Gastroesophageal sphincter (tissue), 4 donors: ENCODE measurements at regions not wholly inside any gene's neighbourhood (a gene's known extent, or its start where the extent isn't known, plus 50 kb on each side); places are given as distances from the start of the nearest gene placed in this dataset.
A peak's percentile ranks its signal among the peaks of the same experiment; 100 is the strongest.
"Not testable (repeated sequence)": the region's sequence is repeated elsewhere in the genome, so short reads cannot be mapped to it uniquely, and the experiment has no call there.

Experiments used
- ATAC-seq: fragments of 150-250 bp; one replicate; pipeline ENCODE4 v1.9.1; 2016; ENCODE audit warnings: mild to moderate bottlenecking, moderate library complexity
- H3K27ac ChIP-seq, 4 donors: fragments of 200-600 bp; sonication (generic) in 3 of 4; 1 replicate in 3 of 4; 2 replicates in 1 of 4; pipeline ENCODE4 v1.5.1; 2016 to 2019
- H3K27me3 ChIP-seq: fragments of 200-600 bp; sonication (generic); one replicate; pipeline ENCODE4 v1.5.1; 2019
- H3K36me3 ChIP-seq, 2 donors: fragments of 200-600 bp; sonication (generic); one replicate each; pipeline ENCODE4 v1.5.1; 2019; ENCODE audit warnings: control low read depth in 1 of 2
- H3K4me1 ChIP-seq, 3 donors: fragments of 200-600 bp; sonication (generic); 1 replicate in 2 of 3; 2 replicates in 1 of 3; pipeline ENCODE4 v1.5.1; 2016 to 2019; ENCODE audit warnings: control low read depth in 2 of 3
- H3K4me3 ChIP-seq, 2 donors: fragments of 200-600 bp; sonication (generic); one replicate each; pipeline ENCODE4 v1.5.1; 2019; ENCODE audit warnings: mild to moderate bottlenecking in 1 of 2, moderate library complexity in 1 of 2
- H3K9me3 ChIP-seq, 3 donors: fragments of 200-600 bp; sonication (generic); one replicate each; pipeline ENCODE4 v1.5.1; 2017 to 2019; ENCODE audit warnings: control low read depth in 2 of 3
- CTCF ChIP-seq, 4 experiments: fragments of 200-600 bp in 2 of 4; fragments of 450-650 bp in 2 of 4; sonication (generic) in 1 of 4; IDR thresholded peaks; one replicate each; pipeline ENCODE4 v1.5.1; 2017 to 2019; ENCODE audit warnings: antibody characterized with exemption in 4 of 4, mild to moderate bottlenecking in 2 of 4, moderate library complexity in 2 of 4
- EP300 ChIP-seq: sonication (generic); formaldehyde crosslinking; IDR thresholded peaks from one replicate; pipeline ENCODE4 v1.6.1; 2017; ENCODE audit warnings: antibody characterized with exemption, mild to moderate bottlenecking
- POLR2A ChIP-seq, 2 donors: fragments of 450-650 bp; IDR thresholded peaks; one replicate each; pipeline ENCODE4 v1.6.1; 2017; ENCODE audit warnings: antibody characterized with exemption in 2 of 2, mild to moderate bottlenecking in 2 of 2, moderate library complexity in 1 of 2
- POLR2AphosphoS5 ChIP-seq: sonication (generic); formaldehyde crosslinking; IDR thresholded peaks from one replicate; pipeline ENCODE4 v1.6.1; 2017; ENCODE audit warnings: antibody characterized with exemption
- WGBS, 2 donors: methylation state at CpG; one replicate each; pipeline ENCODE4 v1.1.5; 2018; ENCODE audit warnings: low coverage in 1 of 2; 5-methylcytosine and 5-hydroxymethylcytosine counted together

DNA sequence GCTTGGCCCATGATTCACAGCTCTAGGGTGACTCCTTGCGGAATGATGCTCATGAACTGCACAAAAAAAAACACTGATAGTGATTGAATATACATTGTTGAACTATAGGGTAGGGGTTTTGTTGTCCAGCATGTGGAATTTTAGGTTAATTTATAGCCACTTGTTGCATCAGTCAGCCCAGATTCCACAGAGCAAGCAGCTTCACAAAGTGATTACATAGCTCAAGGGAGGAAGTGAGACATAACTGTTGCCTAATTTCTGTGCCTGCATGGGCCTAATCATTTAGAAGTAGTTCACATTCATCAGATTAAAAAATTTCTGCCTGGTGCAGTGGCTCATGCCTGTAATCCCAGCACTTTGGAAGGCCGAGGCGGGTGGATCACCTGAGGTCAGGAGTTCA lies 142.2 kb upstream of the ZNF722 start:
- H3K9me3 ChIP-seq = peaks cover 0 to 10% (median 0%) of the 10 kb centered on the region in 3 donors
- not testable (repeated sequence) for ATAC-seq

GRCh38 chr7:63867127-63867526 lies 131.5 kb upstream of the ZNF722 start:
- Histone ChIP-seq H3K36me3 (no peaks in the 10 kb centered on the region), H3K4me1 (no peaks in the 10 kb centered on the region), H3K27ac (no peak overlapping the region), H3K27me3 (peaks cover 4% of the 10 kb centered on the region), H3K9me3 (peaks cover 0 to 48% (median 0%) of the 10 kb centered on the region in 3 donors), H3K4me3 (no peak overlapping the region)
- ATAC-seq = no peak
- TF ChIP-seq POLR2A (IDR thresholded peaks at IDR 0.05) (no peak), POLR2AphosphoS5 (no peak), EP300 (no peak), CTCF (IDR thresholded peaks at IDR 0.05) (no peak)

More for the DNA sequence above, 142.2 kb upstream of the ZNF722 start:
- not testable (repeated sequence) for H3K36me3 ChIP-seq, H3K27me3 ChIP-seq, H3K4me1 ChIP-seq, H3K27ac ChIP-seq, H3K4me3 ChIP-seq
- WGBS, 2 donors = 63 to 78% methylated on average over 1 to 3 of the region's 3 CpGs

DNA sequence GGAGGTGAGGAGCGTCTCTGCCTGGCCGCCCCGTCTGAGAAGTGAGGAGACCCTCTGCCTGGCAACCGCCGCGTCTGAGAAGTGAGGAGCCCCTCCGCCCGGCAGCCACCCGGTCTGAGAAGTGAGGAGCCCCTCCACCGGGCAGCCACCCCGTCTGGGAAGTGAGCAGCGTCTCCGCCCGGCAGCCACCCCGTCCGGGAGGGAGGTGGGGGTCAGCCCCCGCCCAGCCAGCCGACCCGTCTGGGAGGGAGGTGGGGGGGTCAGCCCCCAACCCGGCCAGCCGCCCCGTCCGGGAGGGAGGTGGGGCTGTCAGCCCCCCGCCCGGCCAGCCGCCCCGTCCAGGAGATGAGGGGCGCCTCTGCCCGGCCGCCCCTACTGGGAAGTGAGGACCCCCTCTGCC lies 124.4 kb upstream of the ZNF722 start:
- not testable (repeated sequence) for H3K27ac ChIP-seq, H3K27me3 ChIP-seq, ATAC-seq, H3K4me3 ChIP-seq, H3K4me1 ChIP-seq, H3K36me3 ChIP-seq
- peaks cover 2 to 94% (median 2%) of the 10 kb centered on the region in 3 donors for H3K9me3 ChIP-seq
- no CpG with 5 or more reads among the region's 30 CpGs for WGBS, 2 donors

- no peak overlapping the region for H3K27ac ChIP-seq
- H3K4me3 ChIP-seq = no peak overlapping the region
- no peak for TF ChIP-seq POLR2A (IDR thresholded peaks at IDR 0.05)
- no peak for TF ChIP-seq CTCF (IDR thresholded peaks at IDR 0.05)
- TF ChIP-seq POLR2AphosphoS5 = no peak
- no peak for TF ChIP-seq EP300
- ATAC-seq = no peak
- no peaks in the 10 kb centered on the region for H3K27me3 ChIP-seq
- H3K9me3 ChIP-seq = peaks cover 2 to 96% (median 2%) of the 10 kb centered on the region in 3 donors
- no peaks in the 10 kb centered on the region for H3K36me3 ChIP-seq
- H3K4me1 ChIP-seq = no peaks in the 10 kb centered on the region
- WGBS, 2 donors = 56 to 100% methylated on average over 1 of the region's 1 CpG
Observed at GRCh38 chr7:63876707-63877322, 121.8 kb upstream of the ZNF722 start.

GRCh38 chr7:63887031-63887430 lies 111.6 kb upstream of the ZNF722 start:
- Histone ChIP-seq H3K9me3 (peaks cover 0 to 93% (median 0%) of the 10 kb centered on the region in 3 donors), H3K36me3 (no peaks in the 10 kb centered on the region), H3K4me3 (no peak overlapping the region), H3K27ac (no peak overlapping the region), H3K4me1 (no peaks in the 10 kb centered on the region), H3K27me3 (peaks cover 25% of the 10 kb centered on the region)
- no peak for TF ChIP-seq CTCF (IDR thresholded peaks at IDR 0.05)
- WGBS, 2 donors = 73 to 80% methylated on average over 2 to 3 of the region's 5 CpGs
- no peak for ATAC-seq

DNA sequence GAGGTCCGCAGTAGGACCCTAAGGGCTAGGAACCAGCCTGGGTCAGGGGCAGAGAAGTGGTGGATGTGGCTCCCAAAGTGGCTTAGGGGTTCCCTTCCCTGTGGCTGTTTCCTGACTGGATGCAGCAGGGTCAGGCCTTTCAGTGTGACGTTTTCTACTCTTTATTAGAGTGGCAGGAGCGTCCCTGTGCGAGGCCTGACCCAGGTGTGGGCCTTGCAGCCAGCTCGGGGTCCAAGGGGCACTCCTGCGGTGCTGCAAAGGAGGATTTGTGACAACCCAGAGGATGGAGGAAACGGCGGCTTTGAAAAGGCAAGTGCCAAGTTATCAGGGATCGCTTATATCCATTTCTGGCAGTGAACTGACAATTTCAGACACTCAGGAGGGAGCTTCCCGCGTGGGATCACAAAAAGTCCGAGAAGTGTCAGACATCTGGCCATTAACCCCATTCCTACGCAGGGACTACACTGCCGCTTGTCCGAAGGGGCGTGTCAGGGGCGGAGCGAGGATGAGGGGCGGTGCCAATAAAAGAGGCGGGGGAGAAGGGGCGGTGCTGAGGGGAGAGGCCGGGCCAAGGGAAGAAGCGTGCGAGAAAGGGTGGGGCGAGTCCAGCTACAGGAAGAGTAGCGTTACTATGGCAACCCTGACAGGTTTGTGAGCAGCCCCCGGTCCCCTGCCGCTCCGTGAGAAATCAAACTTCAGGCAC lies 98.8 kb upstream of the ZNF722 start:
- H3K9me3 ChIP-seq = no peaks in the 10 kb centered on the region
- peaks cover 0 to 17% (median 0%) of the 10 kb centered on the region in 3 donors for H3K4me1 ChIP-seq
- TF ChIP-seq POLR2A (IDR thresholded peaks at IDR 0.05) (no peak), EP300 (no peak), POLR2AphosphoS5 (peak; percentile 5), CTCF (IDR thresholded peaks at IDR 0.05) (no peak)
- ATAC-seq = peak; percentile 85
- H3K36me3 ChIP-seq = no peaks in the 10 kb centered on the region
- no peaks in the 10 kb centered on the region for H3K27me3 ChIP-seq
- 5 to 16% methylated on average over 7 to 13 of the region's 29 CpGs for WGBS, 2 donors
- H3K4me3 ChIP-seq = peak overlapping the region; percentile 40 to 66
- peak overlapping the region in 2 of 4 donors; percentile 70 to 78 for H3K27ac ChIP-seq
